GM12878 (cell line): ENCODE measurements at regions not wholly inside any gene's neighbourhood (a gene's known extent, or its start where the extent isn't known, plus 50 kb on each side); places are given as distances from the start of the nearest gene placed in this dataset.

Experiments
- ATAC-seq: fragments of 200-7000 bp; cut with Tn5 transposase; 3 replicates; pipeline ENCODE4 v1.9.1; 2020; ENCODE audit warnings: mild to moderate bottlenecking, moderate library complexity
- BruUV-seq: library from RNA; stranded (reverse); fragments of 400-500 nt; replicated peaks from 2 replicates; lab custom pipeline; 2021; lab: Mats Ljungman, UMichigan
- CTCF ChIA-PET: fragments of 300-600 bp; sonication (Branson Sonifier 250); formaldehyde crosslinking; extraction: SDS; loops from one replicate; lab custom pipeline; 2021; ENCODE audit warnings: inconsistent platforms; lab: Yijun Ruan, JAX
- POLR2A ChIA-PET: fragments of 350-600 bp; formaldehyde crosslinking; extraction: SDS; loops from one replicate; lab custom pipeline; 2021; ENCODE audit warnings: inconsistent platforms; lab: Charles Lee
- RAD21 ChIA-PET: fragments of 300-600 bp; sonication (Branson Sonifier 250); formaldehyde crosslinking; loops from one replicate; lab custom pipeline; 2023; ENCODE audit warnings: antibody characterized with exemption; ENCODE audit not compliant: unreplicated experiment; lab: Charles Lee
- SMC1A ChIA-PET: fragments of 300-600 bp; sonication (Branson Sonifier 250); formaldehyde crosslinking; loops from one replicate; lab custom pipeline; 2023; ENCODE audit not compliant: unreplicated experiment, uncharacterized antibody; lab: Charles Lee
- DNase-seq: peaks from one replicate; pipeline ENCODE4 v3.0.0-alpha.2; 2011; ENCODE audit warnings: low read depth, low spot score
- FAIRE-seq: peaks from 3 replicates; lab custom pipeline; 2011; peaks lifted over from hg19 to GRCh38; lab: Jason Lieb, UNC
- H2AFZ ChIP-seq: 2 replicates; pipeline ENCODE4 v1.6.0; 2011; ENCODE audit warnings: low read depth, low read length, control low read depth; ENCODE audit not compliant: control insufficient read depth
- H3K27ac ChIP-seq: 2 replicates; pipeline ENCODE4 v1.5.1; 2011; ENCODE audit warnings: control low read depth; ENCODE audit not compliant: control insufficient read depth, insufficient read depth
- H3K27me3 ChIP-seq, 2 experiments: replicated peaks in 1 of 2; 2 replicates each; pipeline versions ENCODE4 v1.6.0 to v1.6.1; 2011; ENCODE audit warnings: low read length in 1 of 2; ENCODE audit not compliant: control insufficient read depth in 2 of 2, insufficient read depth in 2 of 2
- H3K36me3 ChIP-seq, 2 experiments: 2 replicates each; pipeline ENCODE4 v1.5.1; 2011; ENCODE audit warnings: low read length in 1 of 2; ENCODE audit not compliant: control insufficient read depth in 2 of 2, insufficient read depth in 2 of 2
- H3K4me1 ChIP-seq: 2 replicates; pipeline ENCODE4 v1.6.1; 2011; ENCODE audit warnings: mild to moderate bottlenecking, low read length, moderate library complexity, mixed read lengths; ENCODE audit not compliant: control insufficient read depth, insufficient read depth
- H3K4me2 ChIP-seq: 2 replicates; pipeline ENCODE4 v1.6.0; 2011; ENCODE audit warnings: control low read depth; ENCODE audit not compliant: control insufficient read depth, insufficient read depth
- H3K4me3 ChIP-seq: fragments of 200-600 bp; sonication (generic); 2 replicates; pipeline ENCODE4 v1.5.1; 2016
- H3K79me2 ChIP-seq: 2 replicates; pipeline ENCODE4 v1.6.0; 2011; ENCODE audit warnings: low read length; ENCODE audit not compliant: control insufficient read depth, insufficient read depth
- H3K9ac ChIP-seq: 2 replicates; pipeline ENCODE4 v1.8.0; 2011; ENCODE audit warnings: low read length, control low read depth, mixed read lengths; ENCODE audit not compliant: control insufficient read depth, insufficient read depth
- H3K9me3 ChIP-seq: replicated peaks from 3 replicates; pipeline ENCODE4 v1.5.1; 2011; ENCODE audit warnings: mild to moderate bottlenecking, low read length; ENCODE audit not compliant: control insufficient read depth, insufficient read depth
- H4K20me1 ChIP-seq: 2 replicates; pipeline ENCODE4 v1.6.0; 2011; ENCODE audit not compliant: control insufficient read depth, insufficient read depth
- ASH2L ChIP-seq: fragments of 300-600, 200-600 bp; sonication (generic); IDR thresholded peaks from 2 replicates; pipeline ENCODE4 v1.6.1; 2017; ENCODE audit warnings: low read depth, mild to moderate bottlenecking, borderline replicate concordance
- ATF7 ChIP-seq: fragments of 450-650 bp; IDR thresholded peaks from 2 replicates; pipeline ENCODE4 v1.6.1; 2016; ENCODE audit warnings: low read depth, mild to moderate bottlenecking
- BCL11A ChIP-seq: IDR thresholded peaks from 2 replicates; pipeline ENCODE4 v1.6.1; 2011; ENCODE audit warnings: low read depth, low read length
- CBFB ChIP-seq: IDR thresholded peaks from 2 replicates; pipeline ENCODE4 v1.6.1; 2016; ENCODE audit warnings: antibody characterized with exemption, low read depth
- HDAC6 ChIP-seq: fragments of 200-600 bp; sonication (generic); IDR thresholded peaks from one replicate; pipeline ENCODE4 v1.8.0; 2017; ENCODE audit warnings: antibody characterized with exemption; ENCODE audit not compliant: unreplicated experiment
- HDGF ChIP-seq: fragments of 450-650 bp; IDR thresholded peaks from 2 replicates; pipeline ENCODE4 v1.6.1; 2016; ENCODE audit warnings: antibody characterized with exemption
- IKZF1 ChIP-seq: fragments of 450-650 bp; conservative IDR thresholded peaks from 2 replicates; pipeline ENCODE4 v1.6.1; 2017; ENCODE audit warnings: antibody characterized with exemption, mild to moderate bottlenecking
- MEF2B ChIP-seq: fragments of 450-650 bp; IDR thresholded peaks from 2 replicates; pipeline ENCODE4 v1.6.1; 2018; ENCODE audit warnings: mild to moderate bottlenecking, moderate library complexity; ENCODE audit not compliant: partially characterized antibody, poor library complexity, severe bottlenecking
- MXI1 ChIP-seq: fragments of 150-350 bp; IDR thresholded peaks from 2 replicates; pipeline ENCODE4 v1.6.1; 2011; ENCODE audit warnings: low read depth, mild to moderate bottlenecking, inconsistent platforms, low read length, improper control_type of control experiment
- NFYA ChIP-seq: IDR thresholded peaks from 2 replicates; pipeline ENCODE4 v1.6.1; 2011; ENCODE audit warnings: low read depth, mild to moderate bottlenecking, low read length, improper control_type of control experiment, borderline replicate concordance
- NRF1 ChIP-seq: conservative IDR thresholded peaks from 2 replicates; pipeline ENCODE4 v1.6.1; 2011; ENCODE audit warnings: mild to moderate bottlenecking, low read depth, low read length, improper control_type of control experiment
- PAX8 ChIP-seq: fragments of 450-650 bp; IDR thresholded peaks from 2 replicates; pipeline ENCODE4 v1.6.1; 2017; ENCODE audit warnings: mild to moderate bottlenecking, moderate library complexity
- RCOR1 ChIP-seq: conservative IDR thresholded peaks from 2 replicates; pipeline ENCODE4 v1.6.1; 2012; ENCODE audit warnings: low read depth, low read length, improper control_type of control experiment
- RUNX3 ChIP-seq: IDR thresholded peaks from 2 replicates; pipeline ENCODE4 v1.6.1; 2012; ENCODE audit warnings: low read length, inconsistent platforms
- STAT1 ChIP-seq: fragments of 450-650 bp; conservative IDR thresholded peaks from 2 replicates; pipeline ENCODE4 v1.6.1; 2014; ENCODE audit warnings: antibody characterized with exemption, mild to moderate bottlenecking
- USF1 ChIP-seq: IDR thresholded peaks from 2 replicates; pipeline ENCODE4 v1.6.1; 2011; ENCODE audit warnings: borderline replicate concordance, low read depth, mild to moderate bottlenecking, moderate library complexity, mixed read lengths, low read length; ENCODE audit not compliant: insufficient read depth; ENCODE audit errors: extremely low read length
- ZBTB40 ChIP-seq: fragments of 450-650 bp; IDR thresholded peaks from 2 replicates; pipeline ENCODE4 v1.6.1; 2016; ENCODE audit warnings: mild to moderate bottlenecking, moderate library complexity, borderline replicate concordance
- WGBS: methylation state at CpG from one replicate; pipeline ENCODE4 v1.1.6; 2016; ENCODE audit warnings: low lambda C conversion rate; ENCODE audit not compliant: insufficient replicate concordance, insufficient coverage; ENCODE audit errors: missing lambda C conversion rate; 5-methylcytosine and 5-hydroxymethylcytosine counted together
- in situ Hi-C: fragments of 300-500 bp; cut with MboI; formaldehyde crosslinking; loops from 9 replicates; pipeline ENCODE4 v1.14.3; 2018; ENCODE audit warnings: mixed read lengths
- intact Hi-C: fragments of 100-400 bp; cut with micrococcal nuclease; formaldehyde crosslinking; loops from one replicate; pipeline ENCODE4 v1.14.2; 2022; ENCODE audit not compliant: unreplicated experiment
- TF ChIP-seq, protein P1 (sequence below): IDR thresholded peaks from 2 replicates; pipeline ENCODE4 v1.6.1; 2011; ENCODE audit warnings: low read depth, low read length, improper control_type of control experiment, borderline replicate concordance
- TF ChIP-seq, protein P2 (sequence below): fragments of 450-650 bp; IDR thresholded peaks from 2 replicates; pipeline ENCODE4 v1.6.1; 2016; ENCODE audit warnings: mild to moderate bottlenecking

GRCh38 chr13:37944081-37944868 is 74.7 kb upstream of the TRPC4 start:
- no peak overlapping the region for H3K27ac ChIP-seq
- no peaks in the 10 kb centered on the region for H3K79me2 ChIP-seq
- H3K9ac ChIP-seq: no peak overlapping the region
- 22% methylated on average over 10 of the region's 10 CpGs for WGBS
- H3K27me3 ChIP-seq: no peaks in the 10 kb centered on the region
- no peaks in the 10 kb centered on the region for H3K4me1 ChIP-seq
- H3K9me3 ChIP-seq: no peaks in the 10 kb centered on the region
- FAIRE-seq: no peak
- no peaks in the 10 kb centered on the region for H3K36me3 ChIP-seq
- intact Hi-C loops: no loop called here
- no peak overlapping the region for H3K4me3 ChIP-seq
- ChIA-PET SMC1A (no interaction called here), CTCF (no interaction called here), POLR2A (no interaction called here), RAD21 (no interaction called here)
- ATAC-seq: no peak
- H4K20me1 ChIP-seq: no peaks in the 10 kb centered on the region
- H2AFZ ChIP-seq: no peak overlapping the region
- TF ChIP-seq ZBTB40: no peak
- no peak for TF ChIP-seq STAT1
- TF ChIP-seq MXI1: no peak
- no peak for TF ChIP-seq RUNX3
- no peak for TF ChIP-seq PAX8
- TF ChIP-seq, protein P1, sequence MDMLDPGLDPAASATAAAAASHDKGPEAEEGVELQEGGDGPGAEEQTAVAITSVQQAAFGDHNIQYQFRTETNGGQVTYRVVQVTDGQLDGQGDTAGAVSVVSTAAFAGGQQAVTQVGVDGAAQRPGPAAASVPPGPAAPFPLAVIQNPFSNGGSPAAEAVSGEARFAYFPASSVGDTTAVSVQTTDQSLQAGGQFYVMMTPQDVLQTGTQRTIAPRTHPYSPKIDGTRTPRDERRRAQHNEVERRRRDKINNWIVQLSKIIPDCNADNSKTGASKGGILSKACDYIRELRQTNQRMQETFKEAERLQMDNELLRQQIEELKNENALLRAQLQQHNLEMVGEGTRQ: no peak
- TF ChIP-seq HDAC6: no peak
- TF ChIP-seq HDGF: no peak
- no peak for TF ChIP-seq BCL11A
- no peak for TF ChIP-seq NFYA
- no peak for TF ChIP-seq CBFB
- TF ChIP-seq NRF1: no peak
- TF ChIP-seq ATF7: no peak
- TF ChIP-seq IKZF1: no peak
- TF ChIP-seq USF1: no peak
- no peak for TF ChIP-seq ASH2L
- no peak for TF ChIP-seq RCOR1
- TF ChIP-seq MEF2B: no peak
- TF ChIP-seq, protein P2, sequence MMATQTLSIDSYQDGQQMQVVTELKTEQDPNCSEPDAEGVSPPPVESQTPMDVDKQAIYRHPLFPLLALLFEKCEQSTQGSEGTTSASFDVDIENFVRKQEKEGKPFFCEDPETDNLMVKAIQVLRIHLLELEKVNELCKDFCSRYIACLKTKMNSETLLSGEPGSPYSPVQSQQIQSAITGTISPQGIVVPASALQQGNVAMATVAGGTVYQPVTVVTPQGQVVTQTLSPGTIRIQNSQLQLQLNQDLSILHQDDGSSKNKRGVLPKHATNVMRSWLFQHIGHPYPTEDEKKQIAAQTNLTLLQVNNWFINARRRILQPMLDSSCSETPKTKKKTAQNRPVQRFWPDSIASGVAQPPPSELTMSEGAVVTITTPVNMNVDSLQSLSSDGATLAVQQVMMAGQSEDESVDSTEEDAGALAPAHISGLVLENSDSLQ: no peak
- no TSS peak for BruUV-seq
- no peak overlapping the region for H3K4me2 ChIP-seq
- DNase-seq: no peak
- in situ Hi-C loops: no loop called here
